ENCODE measurements at regions not wholly inside any gene's neighbourhood (a gene's known extent, or its start where the extent isn't known, plus 50 kb on each side); places are given as distances from the start of the nearest gene placed in this dataset.

DNA sequence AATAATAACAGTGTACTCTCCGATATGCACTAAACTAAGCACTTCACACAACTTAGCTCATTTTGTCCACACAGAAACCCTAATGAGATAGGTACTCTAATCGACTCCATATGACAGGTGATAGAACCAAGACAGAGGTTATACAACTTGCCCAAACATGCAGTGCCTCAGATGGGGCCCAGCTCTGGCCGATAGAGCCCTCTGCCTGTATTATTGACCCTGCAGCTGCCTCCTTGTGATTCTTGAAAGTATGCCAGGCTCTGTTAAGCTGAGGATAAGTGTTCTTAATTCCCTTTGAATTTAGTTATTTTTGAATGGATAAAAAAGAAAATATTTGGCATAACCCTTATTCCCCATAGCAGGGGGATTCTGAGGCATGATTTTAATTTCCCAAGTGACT is 78.5 kb downstream of the HMHB1 start:
- H3K79me2 ChIP-seq (ENCODE audit: insufficient read depth, low read length), result no peaks in the 10 kb centered on the region
- Mint-ChIP-seq H3K27ac (no peak overlapping the region), H3K36me3 (no peaks in the 10 kb centered on the region), H3K27me3 (ENCODE audit: low read depth in 3 of 3) (peaks cover 3 to 9% (median 5%) of the 10 kb centered on the region in 3 donors), H3K4me3 (no peak overlapping the region), H3K9me3 (peaks cover 0 to 2% (median 0%) of the 10 kb centered on the region in 7 donors), H3K4me1 (no peaks in the 10 kb centered on the region)
- intact Hi-C loops (cut with micrococcal nuclease), result no loop called here
- no peak overlapping the region for H3K4me2 ChIP-seq (replicated peaks; ENCODE audit: extremely low read depth, low read length, poor library complexity, severe bottlenecking)
- no peak overlapping the region for H3K9ac ChIP-seq (ENCODE audit: insufficient read depth, low read length, poor library complexity, severe bottlenecking)
- no peaks in the 10 kb centered on the region for H3K36me3 ChIP-seq (replicated peaks in 1 of 2; ENCODE audit: control insufficient read depth in 1 of 2, insufficient read depth in 2 of 2, low read length in 2 of 2)
- H2AFZ ChIP-seq (ENCODE audit: insufficient read depth, low read depth, low read length, poor library complexity, severe bottlenecking), result no peak overlapping the region
- no peaks in the 10 kb centered on the region for H3K27me3 ChIP-seq (ENCODE audit: control insufficient read depth in 2 of 2, insufficient read depth in 2 of 2, low read length in 2 of 2)
- TF ChIP-seq, protein P1, sequence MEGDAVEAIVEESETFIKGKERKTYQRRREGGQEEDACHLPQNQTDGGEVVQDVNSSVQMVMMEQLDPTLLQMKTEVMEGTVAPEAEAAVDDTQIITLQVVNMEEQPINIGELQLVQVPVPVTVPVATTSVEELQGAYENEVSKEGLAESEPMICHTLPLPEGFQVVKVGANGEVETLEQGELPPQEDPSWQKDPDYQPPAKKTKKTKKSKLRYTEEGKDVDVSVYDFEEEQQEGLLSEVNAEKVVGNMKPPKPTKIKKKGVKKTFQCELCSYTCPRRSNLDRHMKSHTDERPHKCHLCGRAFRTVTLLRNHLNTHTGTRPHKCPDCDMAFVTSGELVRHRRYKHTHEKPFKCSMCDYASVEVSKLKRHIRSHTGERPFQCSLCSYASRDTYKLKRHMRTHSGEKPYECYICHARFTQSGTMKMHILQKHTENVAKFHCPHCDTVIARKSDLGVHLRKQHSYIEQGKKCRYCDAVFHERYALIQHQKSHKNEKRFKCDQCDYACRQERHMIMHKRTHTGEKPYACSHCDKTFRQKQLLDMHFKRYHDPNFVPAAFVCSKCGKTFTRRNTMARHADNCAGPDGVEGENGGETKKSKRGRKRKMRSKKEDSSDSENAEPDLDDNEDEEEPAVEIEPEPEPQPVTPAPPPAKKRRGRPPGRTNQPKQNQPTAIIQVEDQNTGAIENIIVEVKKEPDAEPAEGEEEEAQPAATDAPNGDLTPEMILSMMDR (IDR thresholded peaks at IDR 0.05), result no peak
- no peaks in the 10 kb centered on the region for H3K9me3 ChIP-seq (replicated peaks in 1 of 2; ENCODE audit: control insufficient read depth in 1 of 2, insufficient read depth in 1 of 2, low read length in 2 of 2)
- no peaks in the 10 kb centered on the region for H3K4me1 ChIP-seq (ENCODE audit: control insufficient read depth in 1 of 2, insufficient read depth in 2 of 2, low read length in 2 of 2)
- no peak overlapping the region for H3K4me3 ChIP-seq (replicated peaks in 1 of 3; ENCODE audit: low read depth in 2 of 3, low read length in 3 of 3)
- no peaks in the 10 kb centered on the region for H4K20me1 ChIP-seq (ENCODE audit: insufficient read depth, low read length)
- no peak overlapping the region for H3K27ac ChIP-seq (ENCODE audit: low read depth in 1 of 2, low read length in 2 of 2)
- no peak for DNase-seq
- 75% methylated on average over 1 of the region's 3 CpGs for WGBS (ENCODE audit: insufficient coverage)

DNA sequence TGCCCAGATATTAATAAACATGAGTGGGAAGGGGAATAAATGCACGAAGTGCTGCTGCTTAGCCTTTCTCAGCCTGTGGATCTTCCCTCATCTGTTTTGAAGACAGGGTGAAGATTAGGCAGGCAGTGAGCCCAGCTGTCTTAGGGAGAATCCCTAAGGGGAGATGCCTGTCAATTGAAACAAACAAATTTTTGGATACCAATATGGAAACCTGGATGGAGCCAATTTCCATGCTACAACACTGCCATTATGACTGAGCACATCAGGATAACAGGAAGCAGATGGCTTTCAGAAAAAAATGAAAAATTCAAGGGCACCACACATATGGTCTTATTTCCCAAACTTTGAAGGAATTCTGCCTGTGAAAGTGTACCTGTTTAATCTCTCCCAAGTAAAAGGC is 80.3 kb downstream of the HMHB1 start:
- H3K4me2 ChIP-seq (replicated peaks; ENCODE audit: extremely low read depth, low read length, poor library complexity, severe bottlenecking), result no peak overlapping the region
- Mint-ChIP-seq H3K36me3 (no peaks in the 10 kb centered on the region), H3K4me1 (no peaks in the 10 kb centered on the region), H3K4me3 (no peak overlapping the region), H3K9me3 (peaks cover 0 to 2% (median 0%) of the 10 kb centered on the region in 7 donors), H3K27me3 (ENCODE audit: low read depth in 3 of 3) (peaks cover 3 to 7% (median 5%) of the 10 kb centered on the region in 3 donors), H3K27ac (no peak overlapping the region)
- no peak overlapping the region for H2AFZ ChIP-seq (ENCODE audit: insufficient read depth, low read depth, low read length, poor library complexity, severe bottlenecking)
- no peaks in the 10 kb centered on the region for H4K20me1 ChIP-seq (ENCODE audit: insufficient read depth, low read length)
- WGBS (ENCODE audit: insufficient coverage), result no CpG with 5 or more reads among the region's 1 CpG
- H3K9ac ChIP-seq (ENCODE audit: insufficient read depth, low read length, poor library complexity, severe bottlenecking), result no peak overlapping the region
- H3K36me3 ChIP-seq (replicated peaks in 1 of 2; ENCODE audit: control insufficient read depth in 1 of 2, insufficient read depth in 2 of 2, low read length in 2 of 2), result no peaks in the 10 kb centered on the region
- no peak overlapping the region for H3K4me3 ChIP-seq (replicated peaks in 1 of 3; ENCODE audit: low read depth in 2 of 3, low read length in 3 of 3)
- H3K4me1 ChIP-seq (ENCODE audit: control insufficient read depth in 1 of 2, insufficient read depth in 2 of 2, low read length in 2 of 2), result no peaks in the 10 kb centered on the region
- TF ChIP-seq, protein P1 (IDR thresholded peaks at IDR 0.05), result no peak
- no peaks in the 10 kb centered on the region for H3K27me3 ChIP-seq (ENCODE audit: control insufficient read depth in 2 of 2, insufficient read depth in 2 of 2, low read length in 2 of 2)
- DNase-seq, result no peak
- no peaks in the 10 kb centered on the region for H3K9me3 ChIP-seq (replicated peaks in 1 of 2; ENCODE audit: control insufficient read depth in 1 of 2, insufficient read depth in 1 of 2, low read length in 2 of 2)
- H3K79me2 ChIP-seq (ENCODE audit: insufficient read depth, low read length), result no peaks in the 10 kb centered on the region
- intact Hi-C loops (cut with micrococcal nuclease), result no loop called here
- no peak overlapping the region for H3K27ac ChIP-seq (ENCODE audit: low read depth in 1 of 2, low read length in 2 of 2)
